Mammary epithelial cell (primary cell): ENCODE measurements at regions not wholly inside any gene's neighbourhood (a gene's known extent, or its start where the extent isn't known, plus 50 kb on each side); places are given as distances from the start of the nearest gene placed in this dataset.

Source experiments
- CTCF ChIP-seq, 2 donors: IDR thresholded peaks in 1 of 2; conservative IDR thresholded peaks in 1 of 2; 2 replicates each; pipeline ENCODE4 v1.5.1; 2011 to 2012; ENCODE audit warnings: inconsistent platforms in 2 of 2, low read length in 2 of 2, mild to moderate bottlenecking in 2 of 2, control low read depth in 1 of 2, low read depth in 1 of 2; ENCODE audit not compliant: insufficient read depth in 1 of 2; ENCODE audit errors: extremely low read depth in 1 of 2
- EZH2 ChIP-seq: IDR thresholded peaks from 2 replicates; pipeline ENCODE4 v1.6.1; 2012; ENCODE audit warnings: low read length, inconsistent platforms, borderline replicate concordance

GRCh38 chr2:21658907-21659477 lies 535.2 kb downstream of the TDRD15 start:
- TF ChIP-seq EZH2 (no peak), CTCF (conservative IDR thresholded peaks at IDR 0.05 in 1 of 2, IDR thresholded peaks at IDR 0.05 in 1 of 2; ENCODE audit: extremely low read depth in 1 of 2, insufficient read depth in 1 of 2, low read depth in 1 of 2, low read length in 2 of 2) (no peak)
